Stimulated activated CD4-positive, alpha-beta T cell treated with anti-CD3 and anti-CD28 coated beads, Interleukin-12 subunit alpha, Interleukin-12 subunit beta, amount 100 ng/mL, for 48 hours (primary cell): ENCODE measurements at regions not wholly inside any gene's neighbourhood (a gene's known extent, or its start where the extent isn't known, plus 50 kb on each side); places are given as distances from the start of the nearest gene placed in this dataset.
"Not testable (repeated sequence)": the region's sequence is repeated elsewhere in the genome, so short reads cannot be mapped to it uniquely, and the experiment has no call there.

Source experiments
- DNase-seq, 3 donors: peaks; one replicate each; pipeline ENCODE4 v3.0.0-alpha.2; 2020; ENCODE audit warnings: low read depth in 2 of 3, low spot score in 1 of 3

DNA sequence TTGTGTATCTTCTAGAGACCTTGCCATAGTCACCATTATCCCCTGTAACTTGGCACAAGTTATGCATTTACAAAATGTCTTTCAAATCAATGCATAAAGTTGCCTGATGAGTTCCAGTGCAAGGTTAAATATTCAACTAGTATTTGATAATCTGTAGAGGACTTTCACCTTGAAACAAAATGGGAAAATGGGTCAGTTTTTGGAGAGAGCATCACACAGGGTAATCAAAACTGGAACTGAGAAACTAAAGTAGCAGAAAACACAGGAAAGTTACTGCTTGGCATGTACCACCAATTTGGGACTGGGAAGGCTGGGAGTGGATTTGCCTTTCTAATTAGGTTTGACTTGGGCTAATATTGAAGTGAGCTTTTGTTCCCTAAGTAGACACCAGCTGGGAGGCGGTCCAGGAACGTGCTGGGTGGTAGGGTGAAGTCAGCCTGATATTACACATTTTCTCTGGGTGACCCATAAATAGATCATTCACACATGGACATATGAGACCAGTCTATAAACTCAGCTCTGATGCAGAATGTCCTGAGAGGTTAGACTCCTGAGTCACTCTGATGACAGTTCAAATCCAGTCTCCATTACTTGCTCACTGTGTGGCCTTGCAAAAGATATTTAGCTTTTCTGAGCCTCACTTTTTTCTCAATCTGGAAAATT is 152.3 kb downstream of the PCTP start:
- no peak for DNase-seq

DNA sequence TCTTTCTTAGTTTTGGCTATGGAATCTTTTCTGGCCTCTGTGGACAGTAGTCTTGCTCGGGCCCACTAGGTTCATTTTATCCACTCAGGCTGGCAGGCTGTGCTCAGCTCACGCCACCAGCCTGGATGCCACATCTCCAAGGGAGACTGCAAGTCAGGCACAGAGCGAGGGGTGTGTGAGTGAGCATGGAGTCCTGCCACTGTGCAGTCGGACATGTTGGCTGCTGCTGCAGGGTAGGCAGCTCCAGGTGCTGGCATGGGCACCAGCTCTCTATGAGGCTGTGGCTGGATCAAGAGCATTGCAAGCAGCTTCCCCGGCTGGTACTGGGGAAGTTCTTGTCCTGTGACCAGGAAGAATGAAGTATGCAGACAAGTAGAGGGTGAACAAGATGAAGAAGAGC is 158.9 kb downstream of the PCTP start:
- no peak for DNase-seq

DNA sequence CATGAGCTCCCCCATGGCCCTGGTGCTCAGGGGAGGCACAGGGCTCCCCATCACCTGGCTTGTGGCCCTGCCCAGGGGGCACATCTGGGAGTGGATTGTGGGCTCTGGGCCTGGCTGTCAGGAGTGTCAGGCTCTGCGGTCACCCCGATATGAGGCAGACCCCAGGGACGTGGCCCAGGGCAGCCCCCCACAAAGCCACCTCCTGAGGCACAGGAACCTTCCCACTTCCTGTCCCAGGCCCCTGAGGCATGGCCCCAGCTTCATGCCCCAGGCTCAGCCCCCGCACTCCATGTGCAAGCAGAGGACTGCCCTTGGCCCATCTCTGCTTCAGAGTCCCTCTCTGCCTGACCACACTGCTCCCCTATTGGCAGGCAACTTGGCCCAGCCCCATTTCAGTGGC is 160.3 kb downstream of the PCTP start:
- no peak for DNase-seq

- DNase-seq, result no peak
Observed at GRCh38 chr17:55925440-55925839, 174.6 kb downstream of the PCTP start.

- DNase-seq, result no peak
Observed at GRCh38 chr17:55926276-55926990, 175.6 kb downstream of the PCTP start.

- no peak for DNase-seq
Observed at GRCh38 chr17:55930291-55930809, 179.5 kb downstream of the PCTP start.

DNA sequence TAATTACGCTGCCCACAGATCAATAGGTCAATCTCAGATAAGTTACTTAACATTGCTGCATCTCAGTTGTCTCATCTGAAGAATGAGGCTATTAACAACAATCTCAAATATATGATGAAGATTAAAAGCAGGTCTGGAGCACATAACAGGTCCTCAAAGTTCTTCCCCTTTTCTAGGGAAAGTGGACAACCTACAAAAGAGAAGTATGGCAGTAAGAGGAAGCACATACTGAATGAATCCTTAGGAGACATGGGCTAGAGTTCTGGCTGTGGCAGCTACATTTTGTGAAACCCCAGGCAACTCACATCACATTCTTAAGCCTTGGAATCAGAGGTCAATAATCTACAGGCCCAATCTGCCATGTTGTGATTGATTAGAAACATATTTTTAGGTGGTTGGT is 180.6 kb downstream of the PCTP start:
- DNase-seq, result no peak

GRCh38 chr17:55932973-55933372 is 182.1 kb downstream of the PCTP start:
- no peak for DNase-seq

GRCh38 chr17:55939181-55939810 is 188.4 kb downstream of the PCTP start:
- not testable (repeated sequence) for DNase-seq

DNA sequence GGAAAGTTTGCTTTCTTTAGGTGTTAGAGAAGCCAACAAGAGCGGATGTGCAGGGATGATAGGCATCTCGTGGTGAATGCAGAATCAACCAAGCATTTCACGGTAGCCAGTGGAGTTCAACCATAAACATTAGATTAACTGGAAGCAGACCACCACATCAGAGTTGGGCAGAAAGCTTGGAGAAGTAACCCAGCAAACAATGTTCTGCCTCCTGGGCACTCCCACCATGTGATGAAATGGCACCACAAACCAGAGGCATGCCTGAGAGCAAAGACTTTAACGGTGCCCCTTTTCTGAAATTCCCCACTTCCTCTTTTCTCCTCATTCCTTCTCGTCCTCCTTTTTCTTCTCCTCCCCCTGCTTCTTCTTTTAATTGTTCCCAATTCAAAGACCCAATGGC is 193.5 kb upstream of the ANKFN1 start:
- DNase-seq, result no peak

DNA sequence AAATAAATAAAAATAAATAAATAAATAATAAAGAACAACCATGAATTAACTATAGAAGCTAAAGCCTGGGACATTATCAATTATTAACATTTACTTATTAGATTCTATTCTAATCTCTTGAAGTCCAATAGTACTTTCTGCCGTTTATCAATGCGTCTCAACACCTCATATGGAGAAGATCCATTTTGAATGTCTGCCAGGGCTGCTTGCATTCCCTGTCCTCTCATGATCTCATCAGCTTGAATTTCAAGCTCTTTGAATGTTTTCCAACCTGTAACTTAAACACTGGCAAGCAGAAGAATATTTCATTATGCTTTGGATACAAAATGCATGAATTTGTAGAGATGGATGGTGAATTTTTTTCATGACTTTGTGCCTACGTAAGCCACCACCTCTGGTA is 191.9 kb upstream of the ANKFN1 start:
- no peak for DNase-seq

GRCh38 chr17:55962951-55963401 is 190.3 kb upstream of the ANKFN1 start:
- DNase-seq, result no peak

DNA sequence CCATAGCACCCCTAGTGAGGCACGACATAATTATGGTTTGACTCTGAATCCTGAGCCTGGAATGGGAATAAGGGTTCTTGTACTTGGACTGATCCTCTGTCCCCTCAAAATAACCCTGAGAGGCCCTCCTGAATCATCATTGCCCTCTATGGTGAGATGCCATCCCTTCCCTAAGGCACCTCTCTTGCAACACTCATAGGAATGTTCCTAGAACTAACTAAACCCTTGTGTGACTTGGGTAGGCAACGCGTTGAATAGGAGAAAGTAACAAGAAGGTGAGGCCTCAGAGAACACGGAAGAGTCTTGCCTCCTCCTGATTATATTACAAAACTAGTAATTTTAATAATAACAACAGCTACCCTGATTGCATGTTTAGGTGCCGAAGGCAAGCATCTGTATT is 189.1 kb upstream of the ANKFN1 start:
- DNase-seq, result no peak

- DNase-seq, result no peak
Observed at GRCh38 chr17:55965051-55965450, 188.2 kb upstream of the ANKFN1 start.

- DNase-seq, result no peak
Observed at GRCh38 chr17:55969562-55970324, 183.5 kb upstream of the ANKFN1 start.

DNA sequence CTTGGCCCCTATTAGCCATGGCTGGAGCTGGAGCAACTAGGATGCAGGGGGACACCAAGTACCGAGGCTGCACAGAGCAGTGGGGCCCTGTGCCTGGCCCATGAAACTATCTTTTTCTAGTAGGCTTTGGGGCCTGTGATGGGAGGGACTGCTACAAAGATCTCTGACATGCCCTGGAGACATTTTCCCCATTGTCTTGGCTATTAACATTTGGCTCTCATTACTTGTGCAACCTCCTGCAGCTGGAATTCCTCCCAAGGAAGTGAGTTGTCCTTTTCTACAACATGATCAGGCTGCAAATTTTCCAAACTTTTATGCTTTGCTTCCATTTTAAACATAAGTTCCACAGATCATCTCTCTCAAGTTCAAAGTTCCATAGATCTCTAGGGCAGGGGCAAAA is 174.7 kb upstream of the ANKFN1 start:
- no peak for DNase-seq

DNA sequence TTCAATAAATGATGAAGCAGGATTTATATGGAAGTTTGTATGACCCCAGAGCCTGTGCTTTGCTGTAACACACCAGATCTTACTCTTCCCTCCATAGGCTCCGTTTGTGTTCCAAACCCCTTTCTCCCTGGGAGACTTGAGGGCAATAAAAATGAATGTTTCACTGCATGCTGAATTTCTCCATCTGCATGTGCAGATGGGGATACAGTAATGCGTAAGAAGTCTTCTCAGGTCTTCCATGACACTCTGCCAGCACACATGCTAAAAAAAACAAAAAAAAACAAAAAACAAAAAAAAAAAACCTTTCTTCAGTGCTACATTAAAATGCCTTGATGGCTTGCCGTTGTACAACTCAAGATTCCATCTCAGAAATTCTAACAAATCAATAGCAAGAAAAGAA is 170.2 kb upstream of the ANKFN1 start:
- no peak for DNase-seq

- DNase-seq, result no peak
Observed at GRCh38 chr17:55986817-55987216, 166.5 kb upstream of the ANKFN1 start.

DNA sequence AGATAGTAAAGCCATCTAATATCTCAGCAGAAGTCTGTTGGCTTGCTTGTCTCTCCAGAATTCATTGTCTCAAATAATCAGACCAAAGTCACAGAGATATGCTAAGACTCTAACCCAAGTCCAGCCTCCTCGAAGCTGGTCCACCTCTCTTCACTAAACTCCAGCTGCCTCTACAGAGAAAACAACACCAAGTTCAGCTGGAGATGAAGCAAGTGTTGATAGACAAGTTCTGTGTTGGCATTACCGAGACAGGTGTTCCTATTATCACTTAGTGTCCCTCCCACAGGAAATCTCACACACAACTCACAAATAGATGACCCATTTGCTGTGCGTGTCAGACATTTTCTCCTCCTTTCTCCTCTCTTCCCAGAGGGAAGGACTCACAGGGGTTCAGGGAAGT is 164.4 kb upstream of the ANKFN1 start:
- no peak for DNase-seq

DNA sequence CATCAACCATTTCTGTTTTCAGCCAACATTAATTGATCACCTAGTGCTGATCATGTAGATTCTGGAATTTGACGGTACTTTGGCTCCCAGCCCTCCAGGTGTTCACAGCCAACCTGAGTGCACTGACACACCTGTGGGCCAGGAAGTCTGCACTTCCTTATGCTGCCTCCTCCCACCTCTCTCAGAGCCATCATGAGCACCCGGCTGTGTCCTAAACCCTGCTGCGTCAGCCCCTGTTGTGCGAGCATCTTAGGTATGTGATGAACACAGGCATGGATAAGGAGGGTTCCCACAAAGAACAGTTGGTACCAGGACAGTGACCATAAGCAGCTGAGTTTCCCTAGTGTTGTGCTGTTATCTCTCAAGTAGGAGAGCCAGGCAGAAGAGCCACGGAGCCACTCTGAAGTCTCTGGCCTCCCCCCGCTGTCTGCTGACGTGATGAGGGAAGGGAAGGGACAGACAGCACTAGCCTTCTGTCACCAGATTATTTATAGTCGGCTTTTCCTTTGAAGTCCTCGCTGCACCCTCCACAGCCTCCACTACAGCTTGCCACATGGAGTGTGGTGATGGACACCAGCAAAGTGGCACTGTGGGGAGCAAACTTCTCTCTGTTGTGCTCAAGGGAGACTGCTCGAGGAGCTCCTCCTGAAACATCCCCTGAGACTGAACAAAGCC is 162.8 kb upstream of the ANKFN1 start:
- DNase-seq, result no peak

GRCh38 chr17:55996826-55997225 is 156.4 kb upstream of the ANKFN1 start:
- DNase-seq, result no peak
